PC-3 (cell line): ENCODE measurements at regions not wholly inside any gene's neighbourhood (a gene's known extent, or its start where the extent isn't known, plus 50 kb on each side); places are given as distances from the start of the nearest gene placed in this dataset.

ENCODE experiments used
- EZH2 ChIP-seq: fragments of 300-600 bp; sonication (generic); IDR thresholded peaks from one replicate; pipeline ENCODE4 v1.6.1; 2017; ENCODE audit warnings: antibody characterized with exemption, mild to moderate bottlenecking, low read length; ENCODE audit not compliant: unreplicated experiment
- TF ChIP-seq, protein P1 (sequence below): fragments of 300-600 bp; sonication (generic); conservative IDR thresholded peaks from 2 replicates; pipeline ENCODE4 v1.5.1; 2017; ENCODE audit warnings: antibody characterized with exemption, low read depth, mild to moderate bottlenecking, low read length

DNA sequence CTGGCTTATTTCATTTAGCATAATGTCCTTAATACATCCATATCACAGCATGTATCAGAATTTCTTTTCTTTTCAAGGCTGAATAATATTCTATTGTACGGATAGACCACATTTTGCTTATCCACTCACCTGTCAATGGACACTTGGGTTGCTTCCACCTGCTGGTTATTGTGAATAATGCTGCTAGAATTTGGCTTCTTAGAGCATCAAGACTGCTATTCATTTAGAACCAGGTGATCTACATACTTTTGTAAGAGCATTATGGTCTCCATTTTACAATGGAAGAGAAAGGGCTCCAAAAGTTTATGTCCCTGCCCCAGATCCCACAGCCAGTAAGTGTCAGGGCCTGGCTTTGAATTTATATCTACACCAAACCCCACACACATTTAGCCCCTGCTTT lies 100.7 kb upstream of the CD82 start:
- TF ChIP-seq, protein P1, sequence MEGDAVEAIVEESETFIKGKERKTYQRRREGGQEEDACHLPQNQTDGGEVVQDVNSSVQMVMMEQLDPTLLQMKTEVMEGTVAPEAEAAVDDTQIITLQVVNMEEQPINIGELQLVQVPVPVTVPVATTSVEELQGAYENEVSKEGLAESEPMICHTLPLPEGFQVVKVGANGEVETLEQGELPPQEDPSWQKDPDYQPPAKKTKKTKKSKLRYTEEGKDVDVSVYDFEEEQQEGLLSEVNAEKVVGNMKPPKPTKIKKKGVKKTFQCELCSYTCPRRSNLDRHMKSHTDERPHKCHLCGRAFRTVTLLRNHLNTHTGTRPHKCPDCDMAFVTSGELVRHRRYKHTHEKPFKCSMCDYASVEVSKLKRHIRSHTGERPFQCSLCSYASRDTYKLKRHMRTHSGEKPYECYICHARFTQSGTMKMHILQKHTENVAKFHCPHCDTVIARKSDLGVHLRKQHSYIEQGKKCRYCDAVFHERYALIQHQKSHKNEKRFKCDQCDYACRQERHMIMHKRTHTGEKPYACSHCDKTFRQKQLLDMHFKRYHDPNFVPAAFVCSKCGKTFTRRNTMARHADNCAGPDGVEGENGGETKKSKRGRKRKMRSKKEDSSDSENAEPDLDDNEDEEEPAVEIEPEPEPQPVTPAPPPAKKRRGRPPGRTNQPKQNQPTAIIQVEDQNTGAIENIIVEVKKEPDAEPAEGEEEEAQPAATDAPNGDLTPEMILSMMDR: peak; percentile 38; the same call in 1 of the 2 replicates
- no peak for TF ChIP-seq EZH2
